Fibroblast of villous mesenchyme (primary cell): ENCODE measurements at regions not wholly inside any gene's neighbourhood (a gene's known extent, or its start where the extent isn't known, plus 50 kb on each side); places are given as distances from the start of the nearest gene placed in this dataset.
A peak's percentile ranks its signal among the peaks of the same experiment; 100 is the strongest.

Source experiments
- DNase-seq: peaks from one replicate; pipeline ENCODE4 v3.0.0-alpha.2; 2010; ENCODE audit warnings: low read depth
- H3K4me3 ChIP-seq: 2 replicates; pipeline ENCODE4 v1.5.1; 2011; ENCODE audit warnings: low read depth, mild to moderate bottlenecking, low read length
- CTCF ChIP-seq: IDR thresholded peaks from 2 replicates; pipeline ENCODE4 v1.5.1; 2012; ENCODE audit warnings: low read depth, mild to moderate bottlenecking, low read length; ENCODE audit not compliant: insufficient read depth

GRCh38 chr10:31147210-31147608, 115.5 kb upstream of the ZNF438 start:
- H3K4me3 ChIP-seq, result no peak overlapping the region
- DNase-seq, result peak; percentile 85
- no peak for TF ChIP-seq CTCF

GRCh38 chr10:31148951-31149350, 117.3 kb upstream of the ZNF438 start:
- no peak overlapping the region for H3K4me3 ChIP-seq
- no peak for DNase-seq
- no peak for TF ChIP-seq CTCF

- H3K4me3 ChIP-seq, result no peak overlapping the region
- no peak for TF ChIP-seq CTCF
- no peak for DNase-seq
These were observed 118.3 kb upstream of the ZNF438 start for GRCh38 chr10:31149835-31150512.

- DNase-seq, result no peak
- TF ChIP-seq CTCF, result no peak
These were observed 119.6 kb upstream of the ZNF438 start for GRCh38 chr10:31151301-31151700.

GRCh38 chr10:31152421-31153135, 120.9 kb upstream of the ZNF438 start:
- no peak overlapping the region for H3K4me3 ChIP-seq
- no peak for TF ChIP-seq CTCF
- DNase-seq, result no peak

More at GRCh38 chr10:31151301-31151700, 119.6 kb upstream of the ZNF438 start:
- H3K4me3 ChIP-seq, result no peak overlapping the region

GRCh38 chr10:31153161-31153560, 121.5 kb upstream of the ZNF438 start:
- H3K4me3 ChIP-seq, result no peak overlapping the region
- TF ChIP-seq CTCF, result no peak
- no peak for DNase-seq
